ENCODE measurements at regions not wholly inside any gene's neighbourhood (a gene's known extent, or its start where the extent isn't known, plus 50 kb on each side); places are given as distances from the start of the nearest gene placed in this dataset.

- TF ChIP-seq CTCF (tag by site-specific recombination; IDR thresholded peaks at IDR 0.05) (no peak), PBX3 (CRISPR knock-in tag; IDR thresholded peaks at IDR 0.05) (no peak), ZNF140 (tag by site-specific recombination; IDR thresholded peaks at IDR 0.05) (no peak), ZBTB10 (tag by site-specific recombination; IDR thresholded peaks at IDR 0.05) (no peak), ZNF660 (tag by site-specific recombination; IDR thresholded peaks at IDR 0.05) (no peak), ZNF843 (tag by site-specific recombination; IDR thresholded peaks at IDR 0.05) (no peak), FEZF1 (tag by site-specific recombination; IDR thresholded peaks at IDR 0.05) (no peak), ZNF18 (tag by site-specific recombination; IDR thresholded peaks at IDR 0.05) (no peak)
Observed at GRCh38 chr13:107477772-107478379, 737.5 kb downstream of the LIG4 start.
